NCI-H82 (cell line): ENCODE measurements at regions not wholly inside any gene's neighbourhood (a gene's known extent, or its start where the extent isn't known, plus 50 kb on each side); places are given as distances from the start of the nearest gene placed in this dataset.
A peak's percentile ranks its signal among the peaks of the same experiment; 100 is the strongest.
"Not testable (repeated sequence)": the region's sequence is repeated elsewhere in the genome, so short reads cannot be mapped to it uniquely, and the experiment has no call there.

Experiments used
- DNase-seq: peaks from one replicate; lab custom pipeline; 2025; lab: John Stamatoyannopoulos, UW

DNA sequence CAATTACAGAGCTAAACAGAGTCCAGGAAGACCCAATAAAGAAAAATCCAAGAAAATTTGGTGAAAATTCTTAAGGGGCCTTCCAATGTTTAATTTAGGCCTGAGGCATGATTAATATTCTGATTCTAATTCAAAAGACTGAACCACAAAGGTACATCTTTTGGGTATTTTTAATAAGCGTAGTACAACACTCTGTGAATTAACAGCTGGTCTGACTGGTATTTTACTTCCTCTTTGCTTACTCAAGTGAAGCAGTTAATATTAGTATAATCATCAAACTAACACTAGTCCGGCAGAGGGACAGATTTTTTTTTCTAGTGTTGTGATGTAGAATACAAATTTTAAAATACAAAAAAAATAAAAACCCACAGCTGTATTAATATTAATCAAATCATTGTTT is 652.9 kb downstream of the NR4A2 start:
- no peak for DNase-seq

DNA sequence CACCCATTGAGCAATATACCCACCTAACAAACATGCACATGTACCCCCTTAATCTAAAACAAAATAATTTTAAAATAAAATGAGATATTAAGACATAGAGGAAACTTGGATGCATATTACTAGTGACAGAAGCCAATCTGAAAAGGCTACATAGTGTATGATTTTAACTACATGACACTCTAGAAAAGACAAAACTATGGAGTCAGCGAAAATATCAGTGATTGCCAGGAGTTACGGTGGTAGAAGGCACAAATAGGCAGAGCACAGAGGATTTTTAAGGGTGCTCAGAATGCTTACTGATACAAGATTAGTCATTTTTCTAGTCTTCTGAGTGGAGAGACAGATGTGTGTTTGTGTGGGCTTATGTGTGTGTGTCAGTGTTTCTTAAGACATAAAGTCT is 656.6 kb downstream of the NR4A2 start:
- no peak for DNase-seq

DNA sequence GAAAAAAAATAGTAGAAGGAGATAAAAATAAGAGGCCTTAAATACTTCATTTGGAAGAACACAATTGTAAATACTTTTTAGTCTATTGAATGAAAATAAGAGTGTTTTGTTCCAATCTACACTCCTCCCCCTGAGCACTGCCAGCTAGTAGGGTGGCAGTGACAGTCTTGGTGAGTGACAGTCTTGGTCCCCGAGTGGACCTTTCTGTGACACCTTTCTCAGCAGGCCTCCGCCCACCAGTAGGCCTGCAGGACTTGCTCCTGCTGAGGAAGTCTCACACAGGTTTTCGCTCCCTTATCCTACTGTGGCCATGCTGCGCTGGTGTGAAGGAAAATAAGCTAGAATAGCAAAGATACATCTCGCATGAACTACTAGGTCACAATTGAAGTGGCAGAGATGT is 666.8 kb downstream of the NR4A2 start:
- DNase-seq, result no peak

DNA sequence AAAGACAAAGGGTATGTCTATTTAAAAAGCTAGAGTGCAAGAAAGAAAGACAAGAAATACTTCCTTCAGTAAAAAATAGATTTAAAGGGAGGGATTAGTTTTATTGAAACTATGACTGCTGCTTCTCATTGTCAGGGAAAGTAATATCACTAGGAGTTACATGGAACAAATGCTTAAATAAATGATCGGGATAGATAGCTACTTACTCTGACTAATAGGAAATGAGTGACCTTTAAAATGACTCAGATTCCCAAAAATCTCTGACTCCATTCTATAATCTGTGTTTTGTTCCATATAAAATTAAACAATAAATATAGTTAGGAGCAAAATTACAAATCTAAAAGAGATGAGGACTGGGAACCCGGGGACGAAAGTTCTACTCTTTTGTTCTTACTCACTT is 669.3 kb downstream of the NR4A2 start:
- DNase-seq, result no peak

DNA sequence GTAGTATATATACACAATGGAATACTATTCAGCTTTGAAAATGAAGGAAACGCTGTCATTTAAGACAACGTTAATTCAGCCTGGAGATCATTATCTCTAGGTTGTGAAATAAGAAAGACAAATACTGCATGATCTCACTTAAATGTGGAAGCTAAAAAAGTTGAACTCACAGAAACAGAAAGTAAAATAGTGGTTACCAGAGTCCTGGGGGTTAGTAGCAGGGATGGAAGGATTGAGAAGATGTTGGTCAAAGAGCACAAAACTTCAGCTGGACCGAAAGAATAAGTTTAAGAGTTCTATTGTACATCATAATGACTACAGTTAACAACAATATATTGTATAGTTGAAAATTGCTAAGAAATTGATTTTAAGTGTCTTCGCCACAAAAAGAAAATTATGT is 670.3 kb downstream of the NR4A2 start:
- DNase-seq, result no peak

DNA sequence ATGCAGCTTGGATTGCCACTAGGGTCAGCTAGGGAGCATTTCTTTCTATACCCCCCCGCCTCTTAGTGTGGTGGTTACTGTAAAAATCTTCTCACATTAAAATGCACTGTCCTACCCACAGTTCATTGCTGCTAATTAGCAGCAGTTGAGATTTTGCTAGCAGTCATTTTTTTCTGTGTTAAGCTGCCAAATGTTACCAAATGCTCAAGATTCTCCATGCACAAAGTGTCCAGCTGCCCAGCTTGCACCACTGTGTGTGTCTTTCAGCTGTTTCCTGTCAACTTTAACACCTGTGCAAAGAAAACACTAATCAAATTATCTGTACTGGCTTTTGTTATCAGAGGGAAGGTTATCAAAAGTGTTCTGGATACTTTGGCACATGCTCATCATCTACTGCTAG is 679.3 kb downstream of the NR4A2 start:
- no peak for DNase-seq

DNA sequence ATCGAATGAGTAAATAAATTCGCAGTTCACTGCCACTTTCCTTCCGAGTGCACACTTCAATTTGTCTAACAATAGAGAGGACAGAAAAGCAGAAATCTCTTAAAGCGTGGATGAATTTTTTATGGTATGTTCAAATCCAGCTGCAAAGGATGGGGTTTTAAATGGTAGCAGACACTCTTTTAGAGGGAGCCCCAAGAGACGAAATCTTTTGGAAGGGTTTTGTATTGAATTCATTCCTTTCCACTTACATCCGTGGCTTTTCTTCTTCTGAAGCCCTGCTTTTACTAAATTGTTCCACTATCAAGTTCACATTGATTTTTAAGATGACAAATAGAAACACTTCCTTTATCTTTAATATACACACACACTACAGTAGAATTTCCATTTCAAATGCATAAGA is 680.7 kb downstream of the NR4A2 start:
- DNase-seq, result no peak

DNA sequence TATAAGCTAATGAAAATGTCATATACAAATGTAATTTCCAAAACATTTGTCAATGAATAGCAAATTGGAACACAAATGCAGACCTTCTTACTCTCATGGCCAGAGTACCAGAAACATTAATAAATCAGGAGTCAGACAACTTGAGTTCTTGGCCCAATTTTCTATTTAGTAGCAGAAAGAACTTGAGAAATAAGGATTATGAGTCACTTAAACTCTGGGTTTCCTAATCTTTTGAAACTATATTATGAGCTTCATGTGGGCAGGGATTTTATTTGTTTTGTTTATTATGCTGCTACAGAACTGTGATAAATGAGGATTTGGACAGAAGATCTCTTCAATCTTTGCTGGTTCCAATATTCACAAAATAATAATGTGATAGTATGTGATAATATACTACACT is 686.7 kb downstream of the NR4A2 start:
- no peak for DNase-seq

DNA sequence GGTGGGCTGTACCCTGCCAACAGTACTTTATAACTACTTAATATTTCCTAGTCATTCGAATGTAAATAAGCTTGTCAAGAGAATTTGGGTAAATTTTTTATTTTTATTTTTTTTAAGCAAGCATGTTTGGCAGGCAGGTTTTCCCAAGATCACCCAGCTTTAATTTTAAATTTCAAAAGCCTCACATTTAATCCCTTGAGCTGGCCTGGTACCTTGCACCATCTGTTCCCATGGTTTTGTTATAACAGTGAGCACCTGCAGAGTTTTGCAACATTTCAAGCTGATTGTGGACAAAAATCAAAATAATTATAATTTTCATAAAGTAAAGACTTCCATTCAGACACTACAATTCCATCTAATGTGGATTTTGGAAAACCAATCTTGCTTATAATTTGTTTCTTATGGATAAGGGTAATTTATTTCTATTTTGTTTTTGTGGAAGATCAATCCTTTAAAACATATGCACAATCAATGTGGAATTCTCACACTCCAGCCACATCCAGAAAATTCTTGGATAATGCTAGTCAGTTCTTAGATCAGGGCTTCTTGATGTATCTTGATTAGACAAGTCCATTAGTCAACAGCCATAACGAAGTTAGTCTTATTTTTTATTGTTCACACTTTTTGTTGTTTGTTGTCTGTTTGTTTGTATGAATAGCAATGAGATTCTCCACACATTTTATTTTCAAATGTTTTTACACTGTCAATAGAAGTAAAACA is 689.3 kb downstream of the NR4A2 start:
- DNase-seq, result peak; percentile 63

DNA sequence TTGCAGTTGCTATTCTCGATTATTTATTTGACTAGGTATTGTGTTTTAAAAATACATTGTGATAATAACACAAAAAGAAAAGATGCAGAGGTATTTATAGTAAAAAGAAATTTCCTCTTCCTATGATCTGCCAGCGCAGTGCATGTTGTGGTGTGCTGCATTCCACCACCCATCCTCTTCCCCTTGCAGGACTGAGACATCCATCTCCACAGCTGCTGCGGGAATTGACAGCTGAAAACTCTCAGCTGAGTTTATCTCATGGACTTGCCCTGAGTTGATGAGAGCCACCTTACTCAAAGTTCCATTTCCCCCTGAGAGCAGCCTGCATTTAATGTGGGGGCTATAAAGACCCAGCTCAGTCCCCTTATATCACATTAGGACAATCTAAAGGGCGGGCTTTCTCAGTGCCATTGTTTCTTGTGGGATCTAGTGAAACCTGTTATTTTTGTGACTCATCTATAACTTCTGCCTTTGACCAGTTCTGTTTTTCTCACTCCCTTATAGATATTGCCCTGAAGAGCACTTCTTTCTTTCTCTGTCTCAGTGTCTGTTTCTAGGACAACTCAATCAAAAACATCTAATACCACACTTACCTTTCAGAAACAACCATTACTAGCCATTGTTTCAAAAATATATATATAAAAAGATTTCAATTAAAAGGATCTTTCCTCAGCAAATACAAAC is 698.5 kb downstream of the NR4A2 start:
- DNase-seq, result no peak

DNA sequence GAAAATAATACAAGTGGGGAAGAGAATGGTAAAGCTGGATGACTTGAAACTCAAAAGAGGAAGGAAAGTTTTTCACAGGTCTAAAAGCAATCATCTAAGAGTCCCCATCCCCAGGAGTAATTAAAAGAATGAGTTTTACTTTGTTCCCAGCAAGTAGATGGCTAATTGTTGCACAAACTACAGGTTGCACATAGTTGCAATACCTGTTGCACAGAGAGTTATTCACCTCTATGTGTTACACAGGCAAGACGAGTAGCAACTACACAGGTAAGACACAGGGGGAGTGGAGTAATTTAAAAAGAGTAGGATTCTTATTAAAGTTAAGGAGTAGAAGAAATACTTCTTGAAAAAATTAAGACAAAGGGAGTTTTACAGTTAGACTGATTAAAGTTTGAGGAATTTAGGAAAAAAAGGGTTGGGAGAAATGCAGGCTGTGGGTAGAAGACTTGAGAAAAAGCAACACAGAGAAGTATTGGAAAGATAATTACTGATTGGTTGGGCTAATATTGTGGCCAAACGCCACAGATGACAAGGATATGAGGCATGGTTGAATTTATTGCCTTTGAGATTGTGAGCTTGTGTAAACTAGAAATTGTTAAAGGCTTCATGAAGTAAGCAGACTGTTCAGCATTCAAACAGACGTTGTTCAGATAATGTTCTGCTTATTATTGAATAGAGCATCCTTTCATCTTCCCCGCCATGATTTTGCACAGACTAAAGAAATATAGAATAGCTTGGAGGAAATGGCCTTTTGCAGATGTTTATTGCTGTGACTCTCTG is 699.3 kb downstream of the NR4A2 start:
- DNase-seq, result no peak

DNA sequence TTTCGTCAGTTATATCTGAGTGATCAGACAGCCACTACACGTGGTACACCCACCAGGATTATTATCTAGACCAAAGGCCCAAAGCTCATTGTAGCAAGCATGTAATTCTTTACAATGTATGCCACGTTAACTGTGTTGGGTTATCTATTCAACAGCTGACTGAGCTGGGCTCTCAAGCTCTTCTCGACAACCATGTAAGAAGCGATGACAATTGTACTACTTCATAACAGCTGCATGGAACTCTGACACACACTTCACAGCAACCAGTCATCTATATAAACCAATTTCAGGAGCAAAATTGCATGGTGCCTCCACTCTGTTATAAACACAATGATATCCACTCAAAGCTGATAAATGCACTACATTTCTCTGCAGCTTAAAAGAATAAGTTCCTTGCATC is 701.8 kb downstream of the NR4A2 start:
- no peak for DNase-seq

DNA sequence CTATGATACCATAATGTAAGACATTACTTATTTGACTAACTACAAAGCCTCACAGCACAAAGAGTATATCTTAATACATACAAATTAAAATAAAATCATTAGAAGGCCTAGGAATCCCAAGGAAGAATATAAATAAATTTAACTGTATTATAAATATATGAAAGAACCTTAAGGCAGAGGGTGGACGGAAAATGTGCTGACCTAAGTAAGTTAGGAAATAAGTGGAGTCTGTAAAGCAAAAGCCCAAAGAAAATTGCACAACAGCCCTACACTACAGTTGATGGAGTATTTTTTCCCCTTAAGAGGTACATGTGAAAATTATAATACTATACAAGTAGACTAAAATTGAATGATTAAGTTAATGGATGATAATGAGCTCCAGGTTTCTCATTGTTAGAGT is 710.1 kb downstream of the NR4A2 start:
- DNase-seq, result no peak

DNA sequence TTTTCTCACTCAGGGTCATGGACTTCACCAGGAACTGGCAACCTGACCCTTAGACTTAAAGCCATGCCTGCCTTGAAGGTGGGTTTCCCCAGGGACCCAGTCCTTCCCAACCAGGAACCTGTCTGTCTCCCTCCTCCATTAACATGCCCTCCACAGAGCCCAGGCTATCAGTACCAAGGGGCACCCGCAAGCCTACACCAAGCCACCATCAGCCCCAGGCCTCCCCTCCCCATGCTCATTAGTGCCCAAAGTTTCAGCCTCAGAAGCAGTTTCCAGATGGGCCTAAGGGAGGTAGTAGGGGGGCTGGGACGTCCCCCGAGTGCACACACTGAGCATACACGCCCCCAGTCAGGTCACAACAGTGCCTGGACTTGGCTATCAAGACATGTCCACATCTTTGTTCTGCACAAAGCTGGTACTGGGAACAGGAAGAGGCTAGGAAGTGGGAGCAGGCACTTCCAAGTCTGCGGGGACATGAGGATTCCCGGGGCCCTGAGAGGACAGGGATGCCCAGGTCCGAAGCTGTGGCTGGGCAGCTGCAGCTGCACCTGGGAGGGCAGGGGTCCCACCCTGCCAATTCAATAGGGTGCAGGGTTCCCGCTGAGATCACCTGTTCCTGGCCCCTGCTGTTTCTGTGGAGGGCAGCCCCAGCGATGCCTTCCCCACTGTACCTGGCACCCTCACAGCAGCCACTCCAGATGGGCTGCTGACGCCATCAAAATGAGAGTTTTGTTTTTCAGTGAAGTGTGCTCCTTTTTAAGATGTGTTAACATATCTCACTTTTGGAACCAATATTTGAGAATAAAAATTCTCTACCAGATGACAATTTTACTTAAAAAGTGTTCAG is 731.4 kb downstream of the NR4A2 start:
- DNase-seq, result no peak

DNA sequence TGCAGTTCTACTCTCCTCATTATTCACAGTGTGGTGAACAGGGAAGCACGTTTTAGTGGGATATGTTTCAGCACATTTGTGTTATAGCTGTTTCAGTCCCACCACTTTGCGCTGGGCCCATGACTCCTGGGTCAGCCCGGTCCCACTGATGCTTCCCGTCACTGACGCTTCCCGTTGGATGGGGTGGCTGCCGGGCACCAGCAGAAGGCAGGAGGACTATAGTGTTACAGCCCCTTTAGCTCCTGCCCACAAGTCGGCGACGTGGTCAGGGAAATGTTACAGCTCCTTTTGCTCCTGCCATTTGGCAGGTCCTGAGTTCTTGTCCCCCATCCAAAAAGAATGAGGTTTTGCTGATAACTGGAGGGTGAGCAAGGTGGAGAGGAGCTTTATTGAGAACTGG is 732.2 kb downstream of the NR4A2 start:
- no peak for DNase-seq

DNA sequence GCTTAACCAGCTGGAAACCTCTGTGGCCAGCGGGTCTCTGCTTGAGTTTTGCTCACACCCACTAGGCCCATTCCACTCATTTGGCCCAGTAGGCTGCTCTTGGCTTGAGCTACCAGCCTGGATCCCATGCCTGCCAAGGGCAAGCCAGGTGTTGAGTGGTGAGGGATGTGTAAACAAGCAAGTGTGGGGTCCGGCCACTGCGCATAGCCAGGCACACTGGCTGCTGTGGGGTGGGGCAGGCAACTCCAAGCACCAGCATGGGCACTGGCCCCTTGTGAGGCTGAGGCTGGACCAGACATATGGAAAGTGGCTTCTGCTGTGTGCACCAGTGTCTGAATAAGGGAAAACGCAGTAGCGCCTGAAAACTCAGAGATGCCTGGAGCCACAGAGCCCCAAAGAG is 732.7 kb downstream of the NR4A2 start:
- no peak for DNase-seq

DNA sequence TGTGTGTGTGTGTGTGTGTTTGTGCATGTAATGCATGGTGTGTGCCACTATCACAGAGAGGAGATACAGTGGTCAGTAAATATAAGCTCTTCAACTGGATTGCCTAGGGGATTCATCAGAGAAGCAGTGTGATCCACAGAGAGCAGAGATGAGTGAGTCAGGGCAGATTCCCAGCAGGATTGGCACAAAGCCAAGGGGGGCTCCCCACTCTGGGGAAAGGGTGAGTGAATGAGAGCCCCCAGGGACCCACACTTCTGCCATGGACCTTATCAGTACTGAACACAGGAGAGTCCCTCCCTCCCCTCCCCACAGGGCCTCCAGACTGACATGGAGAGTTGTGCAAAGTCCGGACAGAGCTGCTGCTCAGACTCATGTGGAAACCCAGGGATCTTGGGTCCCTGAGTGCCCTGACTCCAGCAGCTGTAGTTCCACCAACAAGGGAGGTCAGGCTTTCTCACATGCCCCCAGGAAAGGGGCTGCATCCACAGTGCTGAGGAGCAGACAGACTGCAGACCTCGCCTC is 748.8 kb downstream of the NR4A2 start:
- no peak for DNase-seq

DNA sequence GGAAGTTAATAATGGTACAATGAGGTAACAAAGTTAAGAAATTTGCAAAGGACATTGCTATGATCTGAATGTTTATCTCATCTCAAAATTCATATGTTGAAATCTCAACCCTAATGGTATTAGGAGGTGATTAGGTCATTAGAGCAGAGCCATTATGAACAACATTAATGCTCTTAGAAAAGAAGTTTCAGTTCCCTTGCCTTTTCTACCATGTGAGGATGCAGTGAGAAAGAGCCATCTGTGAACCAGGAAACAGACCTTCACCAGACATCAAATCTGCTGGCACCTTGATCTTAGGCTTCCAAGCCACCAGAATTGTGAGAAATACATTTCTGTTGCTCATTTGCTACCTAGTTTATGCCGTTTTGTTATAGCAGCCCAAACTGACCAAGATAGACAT is 757.6 kb downstream of the NR4A2 start:
- DNase-seq, result no peak

DNA sequence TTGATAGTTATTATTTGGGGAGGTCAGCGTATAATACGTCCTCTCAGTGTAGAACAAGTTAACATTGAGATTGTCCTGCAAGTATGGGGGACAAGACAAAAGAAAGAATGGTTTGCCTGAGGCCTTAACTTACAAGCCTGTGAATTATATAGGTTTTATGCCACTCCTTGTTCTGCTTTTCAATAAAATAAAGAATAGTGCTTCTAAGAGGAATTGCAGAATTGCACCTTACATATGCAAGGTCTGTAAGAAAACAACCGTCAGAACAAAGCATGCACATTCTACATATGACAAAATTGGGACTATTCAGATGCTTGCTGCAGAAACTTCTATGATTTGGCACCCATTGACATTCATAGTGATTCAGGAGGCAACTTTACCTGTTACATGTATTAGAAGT is 785.0 kb downstream of the NR4A2 start:
- no peak for DNase-seq

DNA sequence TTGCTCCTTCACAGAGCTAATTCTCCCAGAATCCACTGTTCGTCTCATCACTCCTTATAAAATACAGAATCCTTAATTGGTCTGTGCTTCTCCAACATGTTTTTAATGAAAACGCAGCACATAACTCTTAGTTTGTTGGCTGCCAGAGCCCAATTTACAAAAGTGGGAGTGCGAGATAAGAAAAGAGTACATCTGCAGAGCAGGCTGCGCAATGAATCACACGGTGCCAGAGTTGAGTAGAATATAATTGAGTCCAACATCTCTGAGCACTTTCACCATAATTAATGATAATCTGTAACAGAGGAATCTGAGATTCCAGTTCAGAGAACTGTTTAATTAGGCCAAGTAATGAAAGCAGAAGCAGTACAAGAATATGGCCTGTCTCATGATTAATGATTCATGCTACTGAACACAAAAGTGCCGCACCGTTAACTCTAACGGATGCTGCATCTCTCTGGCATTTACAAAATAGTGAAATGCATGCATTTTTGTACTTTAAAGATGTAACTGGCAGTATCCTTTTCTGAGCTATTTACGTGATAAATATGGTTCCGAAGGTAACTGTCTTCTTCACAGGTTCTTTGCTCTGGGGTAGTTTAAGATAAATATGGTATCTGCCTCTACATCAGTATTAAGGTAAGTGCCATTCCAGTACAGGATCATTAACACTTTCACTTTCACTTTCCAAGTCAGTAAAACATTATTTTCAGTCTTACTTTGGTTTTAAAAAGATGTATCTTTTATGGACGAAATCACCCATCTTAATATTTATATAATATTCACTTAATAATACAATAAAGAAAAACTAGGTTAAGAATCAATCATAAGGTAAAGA is 785.6 kb downstream of the NR4A2 start:
- DNase-seq, result no peak

DNA sequence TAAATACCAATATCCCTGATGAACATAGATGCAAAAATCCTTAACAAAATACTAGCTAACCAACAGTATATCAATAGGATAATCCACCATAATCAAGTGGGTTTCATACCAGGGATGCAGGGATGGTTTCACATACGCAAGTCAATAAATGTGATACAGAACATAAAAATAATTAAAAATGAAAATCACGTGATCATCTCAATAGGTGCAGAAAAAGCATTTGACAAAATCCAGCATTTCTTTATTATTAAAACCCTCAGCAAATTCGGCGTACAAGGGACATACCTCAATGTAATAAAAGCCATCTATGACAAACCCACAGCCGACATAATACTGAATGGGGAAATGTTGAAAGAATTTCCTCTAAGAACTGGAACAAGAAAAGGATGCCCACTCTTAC is 793.5 kb downstream of the NR4A2 start:
- not testable (repeated sequence) for DNase-seq
